GM23338 (cell line): ENCODE measurements at regions not wholly inside any gene's neighbourhood (a gene's known extent, or its start where the extent isn't known, plus 50 kb on each side); places are given as distances from the start of the nearest gene placed in this dataset.

Source experiments
- ATAC-seq: fragments of 200-7000 bp; cut with Tn5 transposase; 3 replicates; pipeline ENCODE4 v1.9.1; 2020
- DNase-seq: peaks from one replicate; pipeline ENCODE4 v3.0.0-alpha.2; 2015; ENCODE audit warnings: low spot score
- H2AFZ ChIP-seq: fragments of 200-600 bp; sonication (generic); 2 replicates; pipeline ENCODE4 v1.8.0; 2016; ENCODE audit warnings: antibody characterized with exemption, mild to moderate bottlenecking, moderate library complexity
- H3F3A ChIP-seq: fragments of 200-600 bp; sonication (generic); replicated peaks from 2 replicates; pipeline ENCODE4 v1.8.0; 2017; ENCODE audit warnings: antibody characterized with exemption, mixed run types, low read depth
- H3K27ac ChIP-seq: fragments of 200-600 bp; sonication (generic); 2 replicates; pipeline ENCODE4 v1.6.1; 2016; ENCODE audit warnings: low read depth
- H3K27me3 ChIP-seq: fragments of 200-600 bp; sonication (generic); 2 replicates; pipeline ENCODE4 v1.8.0; 2016; ENCODE audit warnings: mild to moderate bottlenecking, mixed run types, moderate library complexity; ENCODE audit not compliant: insufficient read depth
- H3K36me3 ChIP-seq: fragments of 200-600 bp; sonication (generic); 2 replicates; pipeline ENCODE4 v1.8.0; 2016; ENCODE audit warnings: mild to moderate bottlenecking; ENCODE audit not compliant: insufficient read depth
- H3K4me1 ChIP-seq: fragments of 200-600 bp; sonication (generic); 2 replicates; pipeline ENCODE4 v1.8.0; 2016; ENCODE audit warnings: mild to moderate bottlenecking, moderate library complexity; ENCODE audit not compliant: insufficient read depth
- H3K4me2 ChIP-seq: fragments of 200-600 bp; sonication (generic); 2 replicates; pipeline ENCODE4 v1.7.1; 2017; ENCODE audit warnings: mixed run types
- H3K4me3 ChIP-seq: fragments of 200-600 bp; sonication (generic); 2 replicates; pipeline ENCODE4 v1.6.1; 2016; ENCODE audit warnings: mixed run types
- H3K79me2 ChIP-seq: fragments of 200-600 bp; sonication (generic); replicated peaks from 2 replicates; pipeline ENCODE4 v1.8.0; 2017; ENCODE audit warnings: mild to moderate bottlenecking; ENCODE audit not compliant: insufficient read depth
- H3K9me2 ChIP-seq: fragments of 200-600 bp; sonication (generic); 2 replicates; pipeline ENCODE4 v1.8.0; 2017; ENCODE audit not compliant: insufficient read depth
- H4K20me1 ChIP-seq: fragments of 200-600 bp; sonication (generic); replicated peaks from 2 replicates; pipeline ENCODE4 v1.8.0; 2017; ENCODE audit warnings: mild to moderate bottlenecking; ENCODE audit not compliant: insufficient read depth
- H3K27ac Mint-ChIP-seq: 2 replicates; pipeline ENCODE4 v1.8.0; 2020; ENCODE audit warnings: inconsistent platforms, mild to moderate bottlenecking, moderate library complexity, mixed read lengths
- H3K27me3 Mint-ChIP-seq: 3 replicates; pipeline ENCODE4 v1.8.0; 2022; ENCODE audit warnings: low read depth, mild to moderate bottlenecking, moderate library complexity, mixed read lengths, inconsistent platforms; ENCODE audit not compliant: insufficient read depth, poor library complexity
- H3K36me3 Mint-ChIP-seq: 3 replicates; pipeline ENCODE4 v1.8.0; 2021; ENCODE audit warnings: low read depth, mild to moderate bottlenecking, inconsistent platforms, moderate library complexity, mixed read lengths
- H3K4me1 Mint-ChIP-seq: 3 replicates; pipeline ENCODE4 v1.8.0; 2020; ENCODE audit warnings: mild to moderate bottlenecking, inconsistent platforms, mixed read lengths
- H3K4me3 Mint-ChIP-seq: 3 replicates; pipeline ENCODE4 v1.8.0; 2021; ENCODE audit warnings: moderate library complexity, mild to moderate bottlenecking, inconsistent platforms, mixed read lengths
- H3K9me3 Mint-ChIP-seq: 3 replicates; pipeline ENCODE4 v1.8.0; 2020; ENCODE audit warnings: moderate library complexity, mild to moderate bottlenecking, inconsistent platforms, mixed read lengths
- CREB1 ChIP-seq: fragments of 250-450 bp; sonication (Bioruptor Pico); IDR thresholded peaks from 2 replicates; pipeline ENCODE4 v1.5.0; 2020; ENCODE audit warnings: low read depth, mild to moderate bottlenecking, moderate library complexity
- CTCF ChIP-seq, 2 experiments: fragments of 200-600 bp in 1 of 2; sonication (generic) in 1 of 2; conservative IDR thresholded peaks; 2 replicates each; pipeline versions ENCODE4 v1.5.1 to v1.6.1; 2016 to 2017; ENCODE audit warnings: antibody characterized with exemption in 2 of 2, low read depth in 2 of 2, mild to moderate bottlenecking in 2 of 2, moderate library complexity in 1 of 2
- ETS1 ChIP-seq: IDR thresholded peaks from 2 replicates; pipeline ENCODE4 v1.6.1; 2016; ENCODE audit warnings: antibody characterized with exemption
- EZH2 ChIP-seq: fragments of 200-600 bp; sonication (generic); IDR thresholded peaks from one replicate; pipeline ENCODE4 v1.8.0; 2017; ENCODE audit warnings: antibody characterized with exemption, mild to moderate bottlenecking, low read depth; ENCODE audit not compliant: unreplicated experiment
- EZH2phosphoT487 ChIP-seq: fragments of 200-600 bp; sonication (generic); IDR thresholded peaks from one replicate; pipeline ENCODE4 v1.8.1; 2018; ENCODE audit warnings: antibody characterized with exemption; ENCODE audit not compliant: unreplicated experiment
- JUNB ChIP-seq: IDR thresholded peaks from one replicate; pipeline ENCODE4 v1.6.1; 2016; ENCODE audit warnings: antibody characterized with exemption; ENCODE audit not compliant: unreplicated experiment
- NANOG ChIP-seq: IDR thresholded peaks from 2 replicates; pipeline ENCODE4 v1.6.1; 2016; ENCODE audit warnings: antibody characterized with exemption, borderline replicate concordance
- POLR2AphosphoS5 ChIP-seq: IDR thresholded peaks from 2 replicates; pipeline ENCODE4 v1.6.1; 2016; ENCODE audit warnings: antibody characterized with exemption, low read depth
- REST ChIP-seq: IDR thresholded peaks from one replicate; pipeline ENCODE4 v1.6.1; 2018; ENCODE audit warnings: antibody characterized with exemption; ENCODE audit not compliant: unreplicated experiment
- STAT1 ChIP-seq: IDR thresholded peaks from one replicate; pipeline ENCODE4 v1.6.1; 2016; ENCODE audit warnings: antibody characterized with exemption; ENCODE audit not compliant: unreplicated experiment
- ZNF114 ChIP-seq: fragments of 250-450 bp; sonication (Bioruptor Pico); IDR thresholded peaks from 2 replicates; pipeline ENCODE4 v1.5.0; 2020; ENCODE audit warnings: mild to moderate bottlenecking, moderate library complexity
- ZNF331 ChIP-seq: fragments of 250-450 bp; sonication (Bioruptor Pico); IDR thresholded peaks from 2 replicates; pipeline ENCODE4 v1.5.0; 2020; ENCODE audit warnings: low read depth, mild to moderate bottlenecking, moderate library complexity
- ZNF462 ChIP-seq: fragments of 250-450 bp; sonication (Bioruptor Pico); IDR thresholded peaks from 2 replicates; pipeline ENCODE4 v1.5.0; 2020; ENCODE audit warnings: mild to moderate bottlenecking, moderate library complexity

- no peaks in the 10 kb centered on the region for H3K9me2 ChIP-seq
- ATAC-seq (no peak), DNase-seq (no peak)
- no peaks in the 10 kb centered on the region for H3K27me3 ChIP-seq
- no peaks in the 10 kb centered on the region for H4K20me1 ChIP-seq
- no peaks in the 10 kb centered on the region for H3K36me3 ChIP-seq
- no peaks in the 10 kb centered on the region for H3K4me1 ChIP-seq
- H3K79me2 ChIP-seq, result no peaks in the 10 kb centered on the region
- H3K4me3 Mint-ChIP-seq, result no peak overlapping the region
- no peak overlapping the region for H3K27ac Mint-ChIP-seq
- no peaks in the 10 kb centered on the region for H3K4me1 Mint-ChIP-seq
- no peak overlapping the region for H3K4me3 ChIP-seq
- no peaks in the 10 kb centered on the region for H3K9me3 Mint-ChIP-seq
- no peaks in the 10 kb centered on the region for H3K36me3 Mint-ChIP-seq
- TF ChIP-seq POLR2AphosphoS5 (no peak), STAT1 (no peak), ZNF462 (CRISPR knock-in tag) (no peak), CREB1 (CRISPR knock-in tag) (no peak), ETS1 (no peak), JUNB (no peak), REST (no peak), EZH2 (no peak), ZNF331 (no peak), NANOG (no peak), CTCF (conservative IDR thresholded peaks at IDR 0.05; ENCODE audit: low read depth in 2 of 2) (no peak), EZH2phosphoT487 (no peak), ZNF114 (no peak)
- no peak overlapping the region for H2AFZ ChIP-seq
- no peak overlapping the region for H3K27ac ChIP-seq
- no peaks in the 10 kb centered on the region for H3F3A ChIP-seq
- H3K27me3 Mint-ChIP-seq, result no peaks in the 10 kb centered on the region
- no peak overlapping the region for H3K4me2 ChIP-seq
Observed at GRCh38 chr9:23496489-23497136, 329.4 kb downstream of the ELAVL2 start.
